ENCODE measurements at regions not wholly inside any gene's neighbourhood (a gene's known extent, or its start where the extent isn't known, plus 50 kb on each side); places are given as distances from the start of the nearest gene placed in this dataset.

- no peak for DNase-seq
Measured at GRCh38 chr13:47120282-47120681, 223.4 kb upstream of the HTR2A start.

- DNase-seq = no peak
Measured at GRCh38 chr13:47119575-47120235, 222.9 kb upstream of the HTR2A start.

GRCh38 chr13:47117268-47117667, 220.4 kb upstream of the HTR2A start:
- DNase-seq = peak; percentile 11

GRCh38 chr13:47114030-47114429, 217.2 kb upstream of the HTR2A start:
- no peak for DNase-seq

GRCh38 chr13:47112903-47113299, 216.0 kb upstream of the HTR2A start:
- DNase-seq = no peak

- no peak for DNase-seq
Measured at GRCh38 chr13:47112205-47112902, 215.5 kb upstream of the HTR2A start.

GRCh38 chr13:47111499-47111898, 214.6 kb upstream of the HTR2A start:
- DNase-seq = no peak

- no peak for DNase-seq
Measured at GRCh38 chr13:47110833-47111240, 214.0 kb upstream of the HTR2A start.

GRCh38 chr13:47110141-47110540, 213.3 kb upstream of the HTR2A start:
- no peak for DNase-seq

- no peak for DNase-seq
Measured at GRCh38 chr13:47109028-47109427, 212.2 kb upstream of the HTR2A start.

- DNase-seq = no peak
Measured at GRCh38 chr13:47100214-47100853, 203.5 kb upstream of the HTR2A start.

- no peak for DNase-seq
Measured at GRCh38 chr13:47094734-47095434, 198.0 kb upstream of the HTR2A start.

- DNase-seq = no peak
Measured at GRCh38 chr13:47092202-47092601, 195.3 kb upstream of the HTR2A start.

- no peak for DNase-seq
Measured at GRCh38 chr13:47087841-47088240, 191.0 kb upstream of the HTR2A start.

- no peak for DNase-seq
Measured at GRCh38 chr13:47087241-47087640, 190.4 kb upstream of the HTR2A start.

GRCh38 chr13:47085346-47085745, 188.5 kb upstream of the HTR2A start:
- DNase-seq = no peak

GRCh38 chr13:47081850-47082249, 185.0 kb upstream of the HTR2A start:
- DNase-seq = no peak

- DNase-seq = no peak
Measured at GRCh38 chr13:47081246-47081645, 184.4 kb upstream of the HTR2A start.

GRCh38 chr13:47080621-47081020, 183.8 kb upstream of the HTR2A start:
- DNase-seq = no peak

- DNase-seq = no peak
Measured at GRCh38 chr13:47076500-47076899, 179.6 kb upstream of the HTR2A start.

- no peak for DNase-seq
Measured at GRCh38 chr13:47069133-47069532, 172.3 kb upstream of the HTR2A start.

GRCh38 chr13:47067306-47067705, 170.5 kb upstream of the HTR2A start:
- DNase-seq = no peak

- DNase-seq = no peak
Measured at GRCh38 chr13:47066226-47066625, 169.4 kb upstream of the HTR2A start.
